ENCODE measurements at regions not wholly inside any gene's neighbourhood (a gene's known extent, or its start where the extent isn't known, plus 50 kb on each side); places are given as distances from the start of the nearest gene placed in this dataset.
A peak's percentile ranks its signal among the peaks of the same experiment; 100 is the strongest.

DNA sequence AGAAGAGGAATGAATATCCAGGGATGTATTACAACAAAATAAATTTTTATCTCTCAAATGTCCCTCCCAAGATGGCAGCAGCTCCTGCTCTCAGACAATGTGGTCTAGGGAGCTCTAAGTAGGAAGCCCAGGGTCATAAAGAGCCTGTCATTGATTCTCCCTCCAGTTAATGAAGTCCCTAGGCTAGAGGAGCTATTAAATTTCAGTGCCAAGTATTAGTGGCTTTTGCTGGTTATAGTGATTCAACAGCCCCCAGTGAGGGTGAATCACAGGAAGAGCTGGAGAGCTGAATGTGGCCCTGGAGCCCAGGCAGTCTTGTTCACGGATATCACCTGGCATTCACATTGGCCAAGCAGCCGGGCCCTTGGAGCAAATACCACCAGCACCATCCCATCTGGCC lies 109.8 kb upstream of the YPEL5 start:
- TF ChIP-seq, protein P1, sequence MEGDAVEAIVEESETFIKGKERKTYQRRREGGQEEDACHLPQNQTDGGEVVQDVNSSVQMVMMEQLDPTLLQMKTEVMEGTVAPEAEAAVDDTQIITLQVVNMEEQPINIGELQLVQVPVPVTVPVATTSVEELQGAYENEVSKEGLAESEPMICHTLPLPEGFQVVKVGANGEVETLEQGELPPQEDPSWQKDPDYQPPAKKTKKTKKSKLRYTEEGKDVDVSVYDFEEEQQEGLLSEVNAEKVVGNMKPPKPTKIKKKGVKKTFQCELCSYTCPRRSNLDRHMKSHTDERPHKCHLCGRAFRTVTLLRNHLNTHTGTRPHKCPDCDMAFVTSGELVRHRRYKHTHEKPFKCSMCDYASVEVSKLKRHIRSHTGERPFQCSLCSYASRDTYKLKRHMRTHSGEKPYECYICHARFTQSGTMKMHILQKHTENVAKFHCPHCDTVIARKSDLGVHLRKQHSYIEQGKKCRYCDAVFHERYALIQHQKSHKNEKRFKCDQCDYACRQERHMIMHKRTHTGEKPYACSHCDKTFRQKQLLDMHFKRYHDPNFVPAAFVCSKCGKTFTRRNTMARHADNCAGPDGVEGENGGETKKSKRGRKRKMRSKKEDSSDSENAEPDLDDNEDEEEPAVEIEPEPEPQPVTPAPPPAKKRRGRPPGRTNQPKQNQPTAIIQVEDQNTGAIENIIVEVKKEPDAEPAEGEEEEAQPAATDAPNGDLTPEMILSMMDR (IDR thresholded peaks at IDR 0.05) = no peak
- Histone ChIP-seq H3K4me3 (no peak overlapping the region), H3K36me3 (ENCODE audit: low read depth) (no peaks in the 10 kb centered on the region), H3K4me1 (ENCODE audit: low read depth) (no peaks in the 10 kb centered on the region), H3K9me3 (no peaks in the 10 kb centered on the region)
- ATAC-seq (no peak), DNase-seq (no peak)
- intact Hi-C loops (cut with DNase I, micrococcal nuclease) = no loop called here

DNA sequence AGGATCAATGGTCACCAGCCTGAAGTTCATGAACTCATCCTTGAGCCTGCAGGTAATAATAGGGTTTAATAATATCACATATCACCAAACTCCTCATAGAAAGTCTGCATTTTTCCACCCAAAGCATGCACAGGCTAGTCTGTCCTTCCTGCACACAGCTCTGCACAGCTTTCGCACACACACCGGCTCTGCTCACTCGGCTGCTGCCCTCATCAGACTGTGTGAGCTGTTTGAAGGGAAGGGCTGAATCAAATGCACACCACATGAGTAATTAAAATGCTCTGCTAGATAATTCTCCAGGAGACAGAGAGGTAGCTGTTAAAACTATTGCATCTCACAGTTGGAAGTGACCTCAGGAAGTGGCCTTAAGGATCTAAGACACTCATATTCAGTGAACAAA lies 108.4 kb upstream of the YPEL5 start:
- H3K4me1 ChIP-seq (ENCODE audit: low read depth) = no peaks in the 10 kb centered on the region
- no peak for ATAC-seq
- H3K36me3 ChIP-seq (ENCODE audit: low read depth) = no peaks in the 10 kb centered on the region
- intact Hi-C loops (cut with DNase I, micrococcal nuclease) = no loop called here
- H3K9me3 ChIP-seq = no peaks in the 10 kb centered on the region
- no peak overlapping the region for H3K4me3 ChIP-seq
- TF ChIP-seq, protein P1 (IDR thresholded peaks at IDR 0.05) = no peak
- no peak for DNase-seq

DNA sequence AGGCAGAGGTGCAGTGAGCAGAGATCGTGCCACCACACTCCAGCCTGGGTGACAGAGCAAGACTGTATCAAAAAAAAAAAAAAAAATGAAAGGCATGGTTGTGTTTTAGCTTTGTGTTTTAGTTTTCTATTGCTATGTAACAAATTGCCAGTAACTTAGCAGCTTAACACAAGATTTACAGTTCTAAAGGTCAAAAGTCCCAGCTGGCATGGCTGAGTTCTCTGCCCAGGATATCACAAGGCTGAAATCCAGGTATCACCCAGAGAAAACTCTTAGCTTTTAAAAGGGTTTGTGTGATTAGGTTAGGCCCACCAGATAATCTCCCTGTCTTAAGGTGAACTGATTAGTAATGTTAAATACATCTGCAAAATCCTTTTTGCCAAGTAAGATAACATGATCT lies 107.7 kb upstream of the YPEL5 start:
- H3K9me3 ChIP-seq = no peaks in the 10 kb centered on the region
- TF ChIP-seq, protein P1 (IDR thresholded peaks at IDR 0.05) = no peak
- ATAC-seq (peak; percentile 30), DNase-seq (no peak)
- no peak overlapping the region for H3K4me3 ChIP-seq
- H3K4me1 ChIP-seq (ENCODE audit: low read depth) = no peaks in the 10 kb centered on the region
- no peaks in the 10 kb centered on the region for H3K36me3 ChIP-seq (ENCODE audit: low read depth)
- intact Hi-C loops (cut with DNase I, micrococcal nuclease) = no loop called here

DNA sequence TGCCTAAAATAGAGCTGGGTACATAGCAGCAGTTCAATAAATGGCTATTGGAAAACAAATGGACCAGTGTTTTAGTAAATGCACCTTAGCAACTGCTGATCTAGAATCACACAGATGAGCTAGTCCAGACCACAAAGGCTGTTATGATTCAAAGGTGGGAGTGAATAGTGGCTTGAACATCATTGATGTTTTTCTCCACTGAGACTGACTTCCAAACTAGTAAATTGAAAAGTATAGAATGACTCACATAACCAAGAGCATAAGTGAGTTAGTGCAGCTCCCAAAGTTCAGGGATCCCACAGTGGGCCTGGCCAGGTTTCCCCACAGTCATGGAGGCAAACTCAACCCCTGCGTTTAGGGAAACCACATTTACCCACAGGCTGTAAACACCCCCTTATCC lies 106.7 kb upstream of the YPEL5 start:
- ATAC-seq (no peak), DNase-seq (no peak)
- Histone ChIP-seq H3K4me3 (no peak overlapping the region), H3K36me3 (ENCODE audit: low read depth) (no peaks in the 10 kb centered on the region), H3K4me1 (ENCODE audit: low read depth) (no peaks in the 10 kb centered on the region), H3K9me3 (no peaks in the 10 kb centered on the region)
- intact Hi-C loops (cut with DNase I, micrococcal nuclease) = no loop called here
- TF ChIP-seq, protein P1 (IDR thresholded peaks at IDR 0.05) = no peak

DNA sequence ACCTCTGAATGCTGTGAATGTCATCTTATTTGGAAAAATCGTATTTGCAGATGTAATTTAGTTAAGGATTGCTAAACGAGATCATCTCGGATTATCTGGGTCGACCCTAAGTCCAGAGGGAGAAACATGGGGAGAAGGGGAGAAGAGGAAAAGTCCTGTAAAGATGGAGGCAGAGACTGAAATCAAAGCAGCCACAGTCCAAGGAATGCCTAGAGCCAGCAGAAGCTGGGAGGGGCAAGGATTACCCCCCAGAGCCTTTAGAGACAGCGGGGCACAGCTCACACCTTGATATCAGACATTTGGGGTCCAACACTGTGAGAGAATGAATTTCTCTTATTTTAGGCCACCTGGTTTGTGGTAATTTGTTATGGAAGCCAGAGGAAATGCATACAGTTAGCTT lies 104.9 kb upstream of the YPEL5 start:
- Histone ChIP-seq H3K9me3 (no peaks in the 10 kb centered on the region), H3K4me1 (ENCODE audit: low read depth) (no peaks in the 10 kb centered on the region), H3K36me3 (ENCODE audit: low read depth) (no peaks in the 10 kb centered on the region), H3K4me3 (no peak overlapping the region)
- ATAC-seq (no peak), DNase-seq (no peak)
- intact Hi-C loops (cut with DNase I, micrococcal nuclease) = no loop called here
- TF ChIP-seq, protein P1 (IDR thresholded peaks at IDR 0.05) = no peak

DNA sequence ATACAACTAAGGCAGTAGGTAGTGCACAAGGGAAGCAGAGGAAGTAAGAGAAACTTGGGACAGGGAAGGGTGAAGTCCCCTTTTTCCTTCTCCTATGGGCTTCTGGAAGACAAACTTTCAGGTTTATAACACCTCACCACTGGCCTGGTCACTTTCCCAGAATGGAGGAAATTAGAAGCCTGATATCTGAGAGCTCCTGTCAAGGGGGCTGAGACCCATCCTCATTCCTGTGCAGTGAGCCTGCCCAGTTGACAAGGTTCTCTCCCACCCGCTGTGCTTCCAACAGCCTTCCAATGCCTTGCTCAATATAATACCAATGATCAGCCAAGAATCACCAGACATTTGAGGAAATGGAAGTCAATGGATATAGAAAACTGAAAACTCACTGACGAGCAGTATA lies 100.4 kb upstream of the YPEL5 start:
- TF ChIP-seq, protein P1 (IDR thresholded peaks at IDR 0.05) = no peak
- ATAC-seq = no peak
- DNase-seq = no peak
- Histone ChIP-seq H3K4me3 (no peak overlapping the region), H3K4me1 (ENCODE audit: low read depth) (no peaks in the 10 kb centered on the region), H3K9me3 (no peaks in the 10 kb centered on the region), H3K36me3 (ENCODE audit: low read depth) (no peaks in the 10 kb centered on the region)
- intact Hi-C loops (cut with DNase I, micrococcal nuclease) = no loop called here

All from mucosa of descending colon (tissue), 3 donors.